Stimulated activated CD4-positive, alpha-beta T cell treated with anti-CD3 and anti-CD28 coated beads, Interleukin-1b, Interleukin-23, amount 100 ng/mL, for 48 hours (primary cell): ENCODE measurements at regions not wholly inside any gene's neighbourhood (a gene's known extent, or its start where the extent isn't known, plus 50 kb on each side); places are given as distances from the start of the nearest gene placed in this dataset.

Experiments used
- DNase-seq: peaks from one replicate; pipeline ENCODE4 v3.0.0-alpha.2; 2020

DNA sequence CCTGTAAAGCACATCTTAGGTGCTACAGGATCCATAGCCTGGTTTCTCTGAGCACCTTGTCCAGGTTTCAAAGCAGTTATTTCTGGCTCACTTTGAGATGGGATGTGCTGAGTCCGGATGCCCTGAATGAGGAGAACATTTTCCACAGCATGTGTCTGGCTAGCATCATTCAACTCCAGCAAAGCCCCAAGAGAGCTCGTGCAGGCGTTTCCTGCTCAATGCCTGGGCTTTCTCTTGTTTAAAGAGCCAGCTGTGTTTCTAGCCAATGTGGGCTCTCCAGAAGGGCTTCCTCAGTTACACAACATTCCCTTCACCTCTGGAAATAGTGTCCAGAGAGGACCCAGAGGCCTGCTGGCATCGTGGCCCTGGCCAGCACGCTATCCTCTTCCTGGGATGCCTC is 411.7 kb downstream of the DMAC1 start:
- no peak for DNase-seq

DNA sequence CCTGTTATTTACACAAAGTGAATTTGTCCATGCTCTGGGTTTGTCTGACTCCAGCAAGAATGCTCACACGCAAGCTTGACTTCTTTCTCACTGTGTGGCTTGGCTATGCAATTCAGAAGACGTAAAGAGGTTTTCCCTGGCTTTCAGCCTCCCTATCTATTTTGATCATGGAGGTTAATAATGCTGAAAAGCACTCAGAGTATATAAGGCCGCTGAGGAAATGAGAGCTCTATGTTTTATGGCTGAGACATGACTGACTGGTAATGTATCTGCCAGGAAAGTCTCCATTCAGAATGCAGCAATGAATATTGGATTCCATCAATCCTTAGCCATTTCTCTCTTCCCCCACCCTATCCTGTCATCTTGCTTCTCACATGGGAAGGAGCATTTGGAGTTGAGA is 417.3 kb downstream of the DMAC1 start:
- no peak for DNase-seq

DNA sequence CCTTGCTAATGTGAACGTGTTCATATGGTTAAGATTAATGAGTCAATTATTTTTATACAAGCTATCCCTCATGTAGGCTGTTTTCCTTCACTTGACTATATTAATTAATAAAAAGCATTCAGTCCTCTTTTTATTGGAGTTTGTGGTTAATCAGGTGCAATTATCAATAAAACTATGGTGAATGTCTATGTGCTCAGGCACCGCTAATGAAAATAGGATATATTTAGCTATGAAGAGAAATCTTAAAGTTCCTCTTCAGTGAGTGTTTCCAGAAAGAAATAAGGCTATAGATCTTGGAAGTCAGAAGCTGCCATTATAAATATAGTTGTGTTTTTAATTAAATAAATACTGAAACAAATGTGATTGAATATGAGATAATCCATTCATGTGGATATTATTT is 422.1 kb downstream of the DMAC1 start:
- DNase-seq: no peak

DNA sequence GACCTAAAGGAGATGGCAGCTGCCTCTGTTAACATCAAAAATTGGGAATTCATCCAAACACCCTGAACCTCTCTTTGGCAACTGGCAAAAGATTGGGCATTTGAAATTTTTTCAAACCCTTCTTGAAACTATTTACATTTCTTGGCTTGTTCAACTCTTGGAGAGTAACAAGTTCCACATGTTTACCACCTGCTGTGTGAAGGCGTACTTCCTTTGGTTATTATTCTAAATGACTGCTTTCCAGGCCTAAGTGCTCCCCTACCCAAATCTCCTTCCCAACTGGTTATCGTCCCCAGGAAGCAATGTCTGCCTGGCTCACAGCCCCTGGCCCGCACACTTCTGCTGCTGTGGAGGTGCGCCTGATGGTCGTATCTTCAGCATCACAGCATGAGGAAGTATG is 422.7 kb downstream of the DMAC1 start:
- no peak for DNase-seq

DNA sequence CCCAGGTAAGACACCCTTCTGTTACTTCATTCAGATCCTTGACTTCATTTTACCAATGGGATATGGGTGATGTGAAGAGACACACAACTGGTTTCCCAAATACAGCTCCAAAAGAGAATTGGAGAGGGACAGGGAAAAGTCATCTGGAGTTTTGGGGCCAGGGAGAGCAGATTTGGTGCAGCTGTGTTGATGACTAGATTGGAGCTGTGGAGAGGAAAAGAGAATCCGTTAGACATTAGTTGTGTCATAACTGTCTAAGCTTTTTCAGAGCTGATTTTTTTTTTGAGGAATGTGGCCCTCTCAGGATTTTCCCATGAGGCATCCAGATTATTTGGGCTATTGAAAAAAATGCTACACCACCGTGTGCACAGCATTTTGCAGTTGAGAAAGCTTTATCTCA is 423.4 kb downstream of the DMAC1 start:
- no peak for DNase-seq

DNA sequence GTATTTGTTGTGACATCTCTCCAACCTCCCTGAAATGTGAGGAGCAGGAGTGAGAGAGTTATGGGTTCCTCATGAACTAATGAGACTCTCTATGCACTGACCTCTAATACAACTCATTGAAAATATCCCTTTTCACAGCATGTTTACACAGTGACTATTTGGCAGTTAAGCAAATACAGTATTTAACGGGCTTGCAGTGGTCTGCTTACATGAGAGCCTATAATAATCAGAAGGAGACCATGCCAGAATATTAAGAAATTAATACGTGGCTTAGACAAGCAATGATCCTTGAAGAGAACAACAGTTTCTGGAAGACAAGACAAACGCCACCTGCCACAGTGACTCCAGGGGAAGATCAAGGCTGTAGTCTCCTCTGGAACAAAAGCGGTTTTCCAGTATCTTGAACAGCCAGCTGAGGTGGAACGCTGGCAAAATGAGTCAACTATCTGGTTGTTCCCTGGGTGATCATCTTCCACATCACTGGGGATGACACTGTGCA is 424.5 kb downstream of the DMAC1 start:
- DNase-seq: no peak

DNA sequence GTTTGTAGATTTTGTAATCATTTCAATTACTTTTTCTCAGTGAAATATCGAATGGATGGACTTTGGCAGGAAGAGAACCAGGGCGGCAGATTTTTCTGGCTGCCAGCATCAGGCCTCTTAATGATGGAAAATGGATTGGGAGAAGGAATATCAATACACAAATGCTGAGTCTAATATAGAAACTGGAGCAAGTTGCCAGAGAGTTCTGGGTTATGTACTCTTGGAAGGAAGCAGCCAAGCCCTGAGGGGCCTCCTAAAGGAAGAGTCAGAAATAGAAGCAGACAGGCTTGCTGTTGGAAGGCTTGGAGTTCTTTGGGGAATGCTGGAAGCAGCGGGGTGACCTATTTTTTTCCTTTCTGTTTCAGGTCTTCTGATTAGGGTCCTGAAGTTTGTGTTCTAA is 428.6 kb downstream of the DMAC1 start:
- DNase-seq: no peak

DNA sequence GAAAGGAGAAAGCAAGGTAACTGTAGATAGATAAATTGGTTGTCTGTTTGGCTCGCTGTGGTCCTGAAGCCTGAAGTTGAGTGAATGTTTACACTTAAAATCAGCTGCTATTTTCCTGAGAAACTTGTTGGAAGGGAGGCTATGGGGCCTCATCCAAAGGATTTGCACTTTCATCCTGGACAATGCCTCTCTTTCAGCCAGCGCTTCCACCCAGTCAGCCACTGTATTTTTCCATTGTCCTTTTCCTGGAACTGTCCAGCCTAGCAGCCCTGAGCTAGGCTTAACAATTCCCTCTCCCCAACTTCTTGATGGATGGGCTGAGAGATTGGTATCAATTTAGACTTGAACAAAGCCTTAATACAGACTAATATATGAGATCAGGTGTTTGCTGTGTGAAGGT is 429.2 kb downstream of the DMAC1 start:
- DNase-seq: no peak

DNA sequence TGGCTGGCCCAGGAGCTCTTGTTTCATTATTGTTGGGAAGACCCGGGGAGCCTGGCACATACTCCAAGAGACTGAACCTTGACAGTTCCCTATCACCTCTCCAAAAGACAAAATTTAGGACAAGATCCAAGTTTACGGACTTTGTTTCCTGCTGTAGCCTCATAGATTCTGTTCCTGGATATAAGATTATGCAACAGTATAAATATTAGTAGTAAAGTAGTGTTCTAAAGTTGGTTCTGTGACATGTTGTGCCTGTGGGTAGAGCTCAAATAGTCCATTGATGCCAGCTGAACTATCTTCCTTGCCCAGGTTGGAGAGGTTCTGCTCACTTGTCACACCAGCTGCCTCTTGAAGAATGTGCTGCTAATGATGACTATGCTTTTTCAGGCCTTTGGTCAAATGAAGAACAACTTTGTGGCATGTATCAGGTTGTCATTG is 430.2 kb downstream of the DMAC1 start:
- DNase-seq: no peak

DNA sequence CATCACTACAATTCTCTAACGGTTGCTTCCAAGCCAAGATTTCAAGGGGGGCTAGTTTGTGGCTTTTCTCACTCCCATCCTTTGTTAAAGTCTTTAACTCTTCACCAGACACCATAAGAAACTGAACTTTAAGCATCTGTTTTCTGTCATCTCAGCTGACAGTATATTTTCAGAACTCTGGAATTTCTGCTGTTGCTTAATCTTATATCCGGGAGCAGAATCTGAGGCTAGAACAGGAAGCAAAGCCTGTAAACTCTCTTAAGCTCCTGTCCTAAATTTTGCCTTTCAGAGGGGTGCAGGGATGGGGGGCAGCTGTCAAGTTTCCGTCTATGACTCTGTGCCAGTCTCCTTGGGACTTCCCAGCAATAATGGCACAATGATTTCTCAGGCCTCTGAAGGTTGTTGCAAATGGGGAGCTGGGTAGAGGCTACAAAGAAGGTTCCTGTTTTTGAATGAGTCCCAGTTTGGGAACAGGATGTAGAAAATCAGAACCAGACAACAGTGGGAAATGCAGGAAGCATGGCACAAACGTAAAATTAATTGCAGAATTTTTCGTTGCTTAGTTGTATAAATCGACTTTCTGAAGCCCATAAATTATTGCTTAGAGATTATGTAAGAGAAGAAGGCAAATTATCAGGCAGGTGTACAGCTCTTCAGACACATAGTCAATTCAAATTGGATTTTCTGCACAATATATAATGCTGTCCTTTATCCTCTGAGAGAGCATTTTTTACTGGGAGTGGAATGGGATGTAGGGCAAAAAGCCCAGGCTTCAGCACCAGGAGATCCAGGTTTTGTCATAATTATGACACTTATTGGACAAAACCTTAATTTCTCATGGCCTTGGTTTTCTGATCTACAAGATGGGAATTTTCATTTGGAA is 430.9 kb downstream of the DMAC1 start:
- no peak for DNase-seq

DNA sequence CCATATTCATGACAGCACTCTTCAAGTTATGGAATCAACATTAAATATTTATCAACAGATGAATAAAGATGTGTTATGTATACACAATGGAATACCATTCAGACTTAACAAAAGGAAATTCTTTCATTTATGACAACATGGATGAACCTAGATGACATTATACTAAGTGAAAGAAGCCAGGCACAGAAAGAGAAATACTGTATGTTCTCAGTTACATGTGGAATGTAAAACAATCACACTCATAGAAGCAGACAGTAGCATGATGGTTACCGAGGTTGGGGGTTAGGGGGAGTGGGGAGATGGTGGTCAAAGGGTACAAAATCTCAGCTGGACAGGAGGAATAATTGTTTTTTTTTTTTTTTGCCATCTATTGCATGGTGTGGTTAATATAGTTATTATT is 431.9 kb downstream of the DMAC1 start:
- no peak for DNase-seq

DNA sequence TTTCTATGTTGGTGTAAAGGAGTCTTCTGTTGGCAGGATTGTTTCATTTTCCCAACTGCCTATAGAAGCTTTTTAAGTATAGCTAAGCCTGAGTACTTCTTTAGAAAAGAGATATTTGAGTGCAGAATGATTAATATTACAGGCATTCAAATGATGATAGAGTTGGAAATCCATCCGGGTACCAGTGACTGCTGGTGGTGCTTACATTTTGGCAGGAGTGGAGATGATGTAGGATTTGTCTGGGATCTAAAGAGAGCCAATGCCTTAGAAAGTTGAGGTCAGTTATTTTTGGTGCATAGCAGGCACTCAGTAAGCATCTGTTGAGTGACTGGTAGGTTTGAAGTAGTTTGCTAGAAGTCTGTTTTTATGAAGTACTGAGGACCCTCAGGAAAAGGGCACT is 433.5 kb downstream of the DMAC1 start:
- no peak for DNase-seq

DNA sequence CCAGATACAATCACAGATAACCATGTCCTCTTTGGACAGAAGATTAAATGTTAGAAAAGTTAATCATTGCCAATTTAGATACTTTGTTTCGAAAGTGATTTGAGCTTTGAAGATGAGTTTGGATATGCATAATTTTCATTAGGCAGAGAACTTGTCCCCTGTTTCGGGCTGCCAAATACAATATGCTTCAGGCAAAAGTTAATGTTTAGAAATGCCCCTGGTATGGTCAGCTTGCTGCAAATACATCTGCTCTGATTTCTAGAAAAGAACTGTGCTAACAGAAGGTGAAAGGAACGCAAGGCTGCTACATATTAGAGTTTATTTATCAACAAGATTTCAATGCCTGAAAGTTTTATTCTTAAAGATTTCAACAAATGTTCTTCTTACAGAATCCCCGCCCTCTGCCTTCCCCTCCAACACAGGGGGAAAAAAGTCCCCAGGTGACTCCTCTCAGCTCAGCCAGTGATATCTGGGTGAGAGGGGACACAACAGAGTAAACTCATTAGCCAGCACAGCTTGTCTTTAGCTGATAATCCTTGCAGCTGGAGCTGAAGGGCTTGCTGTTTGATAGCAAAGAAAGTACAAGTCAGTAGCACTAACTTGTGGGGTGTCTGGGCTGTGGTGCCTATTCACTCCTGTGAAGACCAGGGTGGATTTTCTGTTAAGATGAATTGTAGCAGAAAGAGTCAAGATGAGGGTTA is 435.7 kb downstream of the DMAC1 start:
- no peak for DNase-seq

DNA sequence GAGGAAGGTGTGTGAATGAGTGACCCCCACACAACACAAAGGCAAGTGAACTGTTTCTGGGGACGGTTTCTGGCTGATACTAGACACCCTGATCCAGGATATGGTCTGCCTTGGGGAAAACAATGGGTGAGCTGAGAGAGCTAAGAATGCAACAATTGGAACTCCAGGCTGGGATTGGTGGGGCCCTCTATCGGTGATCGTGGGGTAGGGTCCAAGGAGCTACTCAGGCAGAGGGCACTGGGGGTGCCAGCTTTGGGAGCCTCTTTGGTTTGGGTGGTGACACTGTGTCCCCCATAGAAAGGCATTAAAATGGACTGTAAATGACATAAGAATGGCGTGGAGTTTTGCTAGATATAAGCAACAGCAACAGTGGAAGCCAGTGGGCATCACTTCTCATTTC is 439.1 kb downstream of the DMAC1 start:
- DNase-seq: no peak

DNA sequence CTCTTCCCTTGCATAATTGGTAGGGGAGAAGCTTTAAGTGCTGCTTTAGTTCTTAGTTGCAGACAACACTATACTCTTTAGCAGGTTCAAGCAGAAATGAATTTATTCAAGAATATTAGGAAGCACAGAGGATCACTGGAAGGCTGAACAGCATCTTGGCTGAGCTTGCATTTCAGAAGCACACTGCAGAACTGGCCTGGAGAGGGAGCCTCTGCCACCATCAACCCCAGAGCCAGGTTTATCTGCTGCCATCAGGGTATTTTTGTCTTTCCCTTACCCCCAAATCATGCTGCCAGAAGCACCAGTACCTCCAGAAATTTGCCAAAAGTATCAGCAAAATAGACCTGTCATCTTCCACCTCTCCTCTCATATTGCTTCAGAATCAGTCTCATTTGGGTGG is 440.7 kb downstream of the DMAC1 start:
- DNase-seq: no peak

DNA sequence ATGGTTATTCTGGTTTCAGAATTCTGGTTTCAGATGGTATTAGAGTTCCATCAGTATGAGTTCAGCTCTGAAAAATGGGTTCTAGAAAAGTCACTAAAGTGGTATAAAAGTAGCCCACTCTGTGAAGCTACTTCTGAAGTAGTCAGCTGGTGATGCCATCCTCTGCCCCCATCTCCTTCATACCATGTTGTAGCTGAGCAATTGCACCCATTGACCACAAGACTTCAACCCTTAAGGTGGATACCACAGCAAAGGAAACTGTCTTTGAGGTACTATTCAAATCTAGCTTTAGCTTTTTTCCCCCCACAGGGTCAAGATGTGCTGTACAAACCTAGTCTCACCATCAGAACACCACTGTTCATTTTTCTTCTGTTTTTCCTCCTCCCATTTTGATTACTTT is 444.9 kb downstream of the DMAC1 start:
- no peak for DNase-seq

DNA sequence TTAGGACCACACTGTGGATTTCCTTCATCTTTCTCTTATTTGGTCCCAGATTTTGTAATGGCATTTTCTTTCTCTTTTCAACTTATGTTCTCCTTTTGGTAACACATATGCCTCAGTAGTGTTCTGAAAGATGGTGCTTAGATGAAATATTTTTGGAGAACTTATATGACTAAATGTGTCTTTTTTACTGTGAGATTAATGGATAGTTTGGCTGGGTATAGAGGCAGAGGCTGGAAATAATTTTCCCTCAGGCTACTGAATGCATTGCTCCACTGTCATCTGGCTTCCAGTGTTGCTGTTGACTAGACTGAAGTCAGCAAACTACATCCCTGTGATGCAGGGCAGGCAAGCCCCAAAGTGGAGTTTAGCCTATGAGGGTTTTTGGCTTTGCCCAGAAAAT is 450.9 kb downstream of the DMAC1 start:
- no peak for DNase-seq

DNA sequence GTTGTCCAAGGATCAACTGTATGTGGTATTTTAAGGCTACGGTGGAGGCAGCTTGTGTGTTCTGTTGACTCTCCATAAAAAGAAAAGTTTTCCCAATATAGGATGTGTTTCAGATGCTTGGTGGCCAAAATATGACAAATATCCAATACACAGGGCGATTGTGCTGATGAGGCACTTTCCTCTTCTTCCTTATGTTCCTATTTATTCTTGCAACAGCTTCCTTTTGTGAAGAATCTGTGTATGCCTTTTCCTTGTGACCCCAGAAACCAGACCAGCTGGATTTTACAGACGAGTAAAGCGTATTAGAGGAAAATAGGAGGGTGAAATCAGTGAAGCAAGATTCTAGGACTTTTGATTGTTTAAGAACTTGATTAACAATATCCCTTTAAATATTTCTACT is 452.0 kb downstream of the DMAC1 start:
- no peak for DNase-seq

DNA sequence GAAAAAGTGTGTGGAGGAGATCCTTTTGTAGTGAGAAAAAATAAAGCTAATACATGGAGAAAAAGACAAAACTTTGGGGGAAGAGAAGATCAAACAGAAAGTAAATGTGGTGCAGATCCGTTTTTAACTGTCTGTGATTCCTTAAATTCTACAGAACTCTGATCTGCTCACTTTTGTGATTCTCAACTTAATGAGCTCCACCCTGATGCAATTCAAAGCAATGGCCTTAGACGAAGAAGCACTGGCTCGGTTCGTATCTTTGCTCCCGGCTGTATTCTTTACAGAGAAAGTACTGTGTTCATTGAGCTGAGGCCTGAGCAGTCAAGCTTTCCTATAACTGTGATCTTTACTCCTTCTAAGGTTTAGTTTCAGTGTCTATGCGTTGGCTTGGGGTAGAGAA is 453.4 kb downstream of the DMAC1 start:
- DNase-seq: no peak

DNA sequence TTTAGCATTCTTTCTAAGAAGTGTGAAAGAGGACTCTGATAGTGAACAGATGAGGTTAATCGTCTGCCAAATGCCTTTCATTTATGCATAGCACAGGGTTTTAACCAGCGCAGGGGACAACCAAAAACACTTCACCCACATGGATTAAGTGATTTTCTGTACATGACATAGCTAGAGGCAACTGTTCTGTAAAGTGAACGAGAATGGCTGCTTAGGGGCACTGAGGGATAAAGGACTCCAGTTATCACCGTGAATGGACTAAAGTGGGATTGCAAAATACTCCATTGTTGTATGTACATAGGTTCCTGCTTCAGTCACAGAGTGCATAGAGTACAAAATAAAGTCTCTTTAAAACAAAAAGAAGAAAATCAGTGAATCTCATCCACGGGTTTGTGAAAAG is 456.8 kb downstream of the DMAC1 start:
- no peak for DNase-seq

DNA sequence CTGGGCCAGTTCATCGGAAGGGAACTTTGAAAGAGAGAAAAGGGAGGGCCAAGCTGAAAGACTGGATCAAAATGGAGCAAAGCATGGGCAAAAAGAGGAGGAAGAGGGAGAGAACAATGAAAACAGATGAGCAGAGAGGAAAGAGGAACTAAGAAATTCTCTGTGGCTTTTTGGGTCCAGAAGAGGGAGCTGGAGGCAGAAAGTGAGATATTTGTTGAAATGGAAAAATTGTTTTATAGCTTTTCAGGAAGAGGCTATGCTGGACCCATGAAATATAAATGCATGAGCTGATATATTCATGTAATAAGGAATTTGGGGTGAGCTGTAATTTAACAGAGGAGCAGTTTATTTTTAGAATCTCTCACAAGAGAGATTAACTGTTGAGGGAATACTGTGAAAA is 457.3 kb downstream of the DMAC1 start:
- DNase-seq: no peak

DNA sequence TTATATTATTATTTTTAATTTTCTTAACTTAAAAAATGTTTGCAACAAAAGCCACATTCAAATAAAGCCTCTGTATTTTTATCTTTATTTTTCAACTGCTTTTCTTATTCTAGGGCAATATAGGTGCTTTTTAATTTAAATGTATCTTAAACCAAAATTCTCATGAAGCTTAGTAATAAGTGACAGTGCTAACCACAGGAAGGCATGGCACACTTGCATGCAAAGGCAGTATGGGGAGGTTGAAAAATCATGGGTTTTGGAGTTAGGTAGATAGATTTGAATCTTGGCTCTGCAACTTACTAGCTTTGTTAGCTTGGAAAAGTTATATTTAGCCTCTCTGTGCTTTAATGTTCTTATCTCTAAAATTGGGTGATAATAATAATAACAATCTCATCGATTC is 458.0 kb downstream of the DMAC1 start:
- DNase-seq: no peak

DNA sequence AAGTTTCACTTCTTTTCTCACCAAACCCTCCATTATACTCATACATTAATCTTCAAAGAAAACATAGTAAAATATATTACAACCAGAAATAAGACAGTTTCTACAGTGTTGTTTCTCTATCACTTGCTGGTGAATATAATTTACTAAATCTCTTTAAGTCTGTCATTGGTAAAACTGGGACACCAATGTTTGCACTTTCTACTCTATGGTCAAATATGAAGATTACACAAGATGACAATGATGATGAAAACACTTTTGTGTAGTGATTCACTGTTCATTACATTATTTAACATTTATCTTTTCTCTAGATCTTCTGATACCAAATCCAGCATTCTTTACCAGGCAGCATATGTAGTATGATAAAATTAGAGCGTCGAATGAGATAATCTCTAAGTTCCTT is 459.1 kb downstream of the DMAC1 start:
- no peak for DNase-seq

DNA sequence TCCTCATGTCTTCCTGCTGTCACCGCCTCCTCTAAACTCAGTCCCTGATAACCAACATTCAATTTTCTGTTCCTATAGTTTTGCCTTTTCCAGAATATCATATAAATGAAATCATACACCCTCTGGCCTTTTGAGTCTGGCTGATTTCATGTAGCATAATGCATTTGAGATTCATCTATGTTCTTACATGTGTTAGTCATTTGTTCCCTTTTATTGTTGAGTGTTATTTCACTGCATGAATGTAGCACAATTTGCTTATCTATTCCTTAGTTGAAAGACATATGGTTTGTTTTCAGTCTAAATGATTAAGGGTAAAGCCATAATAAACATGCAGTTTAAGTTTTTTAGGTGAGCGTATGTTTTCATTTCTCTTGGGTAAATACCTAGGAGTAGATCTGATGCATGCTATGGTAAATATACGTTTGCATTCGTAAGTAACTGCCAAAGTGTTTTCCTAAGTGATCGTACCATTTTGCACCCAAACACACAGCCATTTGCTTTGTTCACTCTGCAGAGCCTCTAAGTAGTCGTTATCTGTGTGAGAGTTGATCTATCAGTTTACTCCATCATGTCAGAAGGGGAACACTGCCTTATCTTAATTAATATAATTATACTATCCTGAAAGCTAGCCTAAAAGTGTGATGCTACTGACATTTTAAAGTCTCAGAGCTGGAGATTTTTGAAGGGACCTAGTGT is 460.8 kb downstream of the DMAC1 start:
- no peak for DNase-seq
